HUES6 (cell line): ENCODE measurements at regions not wholly inside any gene's neighbourhood (a gene's known extent, or its start where the extent isn't known, plus 50 kb on each side); places are given as distances from the start of the nearest gene placed in this dataset.
"Not testable (repeated sequence)": the region's sequence is repeated elsewhere in the genome, so short reads cannot be mapped to it uniquely, and the experiment has no call there.

Source experiments
- H3K27ac ChIP-seq: 2 replicates; pipeline ENCODE4 v1.7.0; 2013; ENCODE audit warnings: low read depth, mild to moderate bottlenecking, low read length, inconsistent platforms
- H3K27me3 ChIP-seq: 2 replicates; pipeline ENCODE4 v1.6.1; 2013; ENCODE audit warnings: low read length; ENCODE audit not compliant: control insufficient read depth, insufficient read depth
- H3K36me3 ChIP-seq: 2 replicates; pipeline ENCODE4 v1.6.1; 2013; ENCODE audit warnings: low read length; ENCODE audit not compliant: control insufficient read depth, insufficient read depth
- H3K4me1 ChIP-seq: 2 replicates; pipeline ENCODE4 v1.6.1; 2013; ENCODE audit warnings: low read length; ENCODE audit not compliant: control insufficient read depth, insufficient read depth
- H3K4me3 ChIP-seq: 2 replicates; pipeline ENCODE4 v1.5.1; 2013; ENCODE audit warnings: low read depth, low read length
- H3K9ac ChIP-seq: one replicate; pipeline ENCODE4 v1.6.1; 2013; ENCODE audit warnings: mild to moderate bottlenecking, low read length
- H3K9me3 ChIP-seq: 2 replicates; pipeline ENCODE4 v1.6.1; 2013; ENCODE audit warnings: low read depth, low read length; ENCODE audit not compliant: control insufficient read depth, insufficient read depth

DNA sequence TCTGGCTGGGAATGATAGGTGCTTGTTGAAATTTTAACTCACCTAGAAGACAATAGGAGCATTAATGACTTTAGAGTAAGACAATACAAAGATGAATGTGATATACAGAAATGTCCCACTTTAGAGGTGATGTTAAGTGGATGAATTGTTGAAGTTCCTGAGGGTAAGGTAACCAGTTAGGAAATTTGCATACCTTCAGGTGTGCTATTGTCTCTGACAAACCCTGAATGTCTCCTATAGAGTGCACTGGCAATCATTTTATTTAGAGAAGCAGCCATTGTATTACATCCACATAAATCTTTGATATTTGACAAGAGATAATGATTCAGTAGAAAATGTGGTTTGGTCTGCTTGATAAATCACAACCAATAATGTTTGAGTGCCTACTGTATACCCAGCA lies 228.5 kb downstream of the RNF144A start:
- H3K9me3 ChIP-seq: 0 out of 2 replicates have a peak, but pooled peaks cover 5% of the 10 kb centered on the region
- no peaks in the 10 kb centered on the region for H3K27me3 ChIP-seq
- H3K9ac ChIP-seq: no peak overlapping the region
- H3K4me1 ChIP-seq: peaks cover 8% of the 10 kb centered on the region; the same call in 1 of the 2 replicates
- no peak overlapping the region for H3K4me3 ChIP-seq
- H3K27ac ChIP-seq: no peak overlapping the region
- no peaks in the 10 kb centered on the region for H3K36me3 ChIP-seq

DNA sequence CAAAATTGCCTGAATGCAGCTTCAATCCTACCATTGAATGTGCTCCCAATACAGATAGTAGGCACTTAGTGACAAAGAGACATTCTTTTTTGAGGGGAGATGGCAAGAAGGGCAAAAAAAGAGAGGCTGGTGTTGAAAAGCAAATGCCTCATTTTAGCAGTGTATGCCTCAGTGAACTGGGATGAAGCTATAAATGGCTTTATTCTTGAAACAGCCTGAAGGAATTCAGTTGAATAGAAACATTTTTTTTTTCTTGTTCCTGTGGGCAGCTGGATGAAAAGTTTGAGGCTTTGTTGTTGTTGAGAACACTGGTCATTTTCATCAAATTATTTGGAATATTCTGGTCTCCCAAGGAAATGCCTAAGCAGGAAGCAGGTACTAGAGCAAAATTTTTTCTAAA lies 228.9 kb downstream of the RNF144A start:
- Histone ChIP-seq H3K36me3 (no peaks in the 10 kb centered on the region), H3K27ac (no peak overlapping the region), H3K27me3 (no peaks in the 10 kb centered on the region), H3K9me3 (0 out of 2 replicates have a peak, but pooled peaks cover 5% of the 10 kb centered on the region), H3K4me1 (peaks cover 8% of the 10 kb centered on the region; the same call in 1 of the 2 replicates), H3K4me3 (no peak overlapping the region), H3K9ac (no peak overlapping the region)

GRCh38 chr2:7154656-7155055 lies 237.4 kb downstream of the RNF144A start:
- no peak overlapping the region for H3K27ac ChIP-seq
- no peak overlapping the region for H3K4me3 ChIP-seq
- no peaks in the 10 kb centered on the region for H3K4me1 ChIP-seq
- H3K27me3 ChIP-seq: no peaks in the 10 kb centered on the region
- H3K9me3 ChIP-seq: no peaks in the 10 kb centered on the region; the same call in 1 of the 2 replicates
- no peak overlapping the region for H3K9ac ChIP-seq
- no peaks in the 10 kb centered on the region for H3K36me3 ChIP-seq

GRCh38 chr2:7161501-7161900 lies 244.3 kb downstream of the RNF144A start:
- Histone ChIP-seq H3K27me3 (no peaks in the 10 kb centered on the region), H3K4me3 (no peak overlapping the region), H3K4me1 (peaks cover 7% of the 10 kb centered on the region; the same call in 1 of the 2 replicates), H3K27ac (no peak overlapping the region), H3K9me3 (no peaks in the 10 kb centered on the region), H3K9ac (no peak overlapping the region), H3K36me3 (no peaks in the 10 kb centered on the region)

GRCh38 chr2:7165736-7166135 lies 248.5 kb downstream of the RNF144A start:
- no peaks in the 10 kb centered on the region for H3K9me3 ChIP-seq
- H3K4me1 ChIP-seq: peaks cover 7% of the 10 kb centered on the region; the same call in 1 of the 2 replicates
- H3K4me3 ChIP-seq: no peak overlapping the region
- H3K27me3 ChIP-seq: no peaks in the 10 kb centered on the region
- H3K9ac ChIP-seq: no peak overlapping the region
- H3K27ac ChIP-seq: no peak overlapping the region
- H3K36me3 ChIP-seq: no peaks in the 10 kb centered on the region

DNA sequence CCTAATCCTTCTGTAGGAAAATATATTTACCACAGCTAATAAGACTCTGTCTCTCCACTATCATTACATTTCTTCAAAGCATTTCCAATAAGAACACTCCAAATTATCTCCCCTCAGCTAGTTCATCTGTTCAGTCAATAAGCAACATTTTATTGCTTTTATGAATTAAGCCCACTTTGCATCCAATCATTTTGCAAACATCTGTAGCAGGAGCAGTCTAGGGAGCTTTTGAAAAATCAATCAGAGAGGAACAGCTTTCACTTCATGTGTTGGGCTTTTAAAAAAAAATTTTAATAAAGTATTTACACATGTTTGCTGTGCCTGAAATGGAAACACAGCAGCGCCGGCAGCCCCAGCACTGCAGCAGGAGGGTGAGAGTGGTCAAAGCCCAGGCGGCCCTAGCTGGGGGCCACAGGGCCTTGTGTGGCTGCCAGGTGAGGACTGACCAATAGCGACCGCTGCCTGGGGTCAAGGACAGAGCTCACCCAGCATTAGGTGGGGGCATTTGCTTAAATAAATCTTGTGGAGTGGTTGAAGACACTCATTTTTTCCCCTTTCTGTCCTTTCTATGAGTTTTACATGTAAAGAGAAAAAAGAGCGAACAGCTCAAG lies 250.7 kb downstream of the RNF144A start:
- Histone ChIP-seq H3K4me1 (no peaks in the 10 kb centered on the region), H3K9me3 (no peaks in the 10 kb centered on the region), H3K4me3 (no peak overlapping the region), H3K27ac (no peak overlapping the region), H3K27me3 (no peaks in the 10 kb centered on the region), H3K36me3 (no peaks in the 10 kb centered on the region), H3K9ac (no peak overlapping the region)

- no peak overlapping the region for H3K4me3 ChIP-seq
- H3K36me3 ChIP-seq: no peaks in the 10 kb centered on the region
- H3K9me3 ChIP-seq: no peaks in the 10 kb centered on the region
- no peak overlapping the region for H3K9ac ChIP-seq
- no peak overlapping the region for H3K27ac ChIP-seq
- H3K27me3 ChIP-seq: no peaks in the 10 kb centered on the region
- H3K4me1 ChIP-seq: no peaks in the 10 kb centered on the region
Measured at GRCh38 chr2:7169593-7169992, 252.4 kb downstream of the RNF144A start.

- H3K27me3 ChIP-seq, H3K9me3 ChIP-seq, H3K36me3 ChIP-seq, H3K27ac ChIP-seq, H3K4me1 ChIP-seq, H3K9ac ChIP-seq, H3K4me3 ChIP-seq: not testable (repeated sequence)
Measured at GRCh38 chr2:7178996-7179395, 261.8 kb downstream of the RNF144A start.

DNA sequence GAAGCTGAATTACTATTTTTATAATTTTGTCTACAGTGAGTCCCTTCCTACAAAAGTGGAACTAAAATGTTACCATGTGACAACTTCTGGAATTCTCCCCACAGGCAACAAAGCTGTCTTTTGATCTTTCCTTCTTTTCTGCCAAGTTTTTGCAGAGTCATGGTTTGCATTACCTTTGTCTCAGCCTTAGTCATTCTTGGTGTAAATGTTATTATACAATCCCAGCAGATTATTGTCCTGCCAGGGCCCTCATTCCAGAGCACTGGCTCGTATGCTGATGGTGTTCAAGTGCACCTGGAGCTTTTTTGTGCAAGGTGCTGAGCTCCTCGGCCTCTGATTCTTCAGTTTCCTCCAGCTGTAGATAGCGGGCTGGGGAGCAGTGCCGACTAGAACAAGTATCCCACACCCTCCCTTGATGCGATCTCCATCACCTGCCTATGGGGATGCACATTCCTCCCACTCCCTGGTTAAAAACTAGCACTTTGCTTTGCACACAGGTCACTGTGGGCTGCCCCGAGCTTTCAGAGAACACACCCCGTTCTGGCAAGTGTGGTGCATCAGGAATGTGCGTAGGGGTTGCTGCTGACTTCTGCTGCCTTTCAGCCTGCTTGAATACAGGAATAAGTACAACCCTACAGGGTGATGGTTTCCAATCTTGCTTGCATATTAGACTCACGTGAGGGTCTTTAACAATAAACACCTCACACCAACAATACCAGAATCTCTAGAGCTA lies 263.6 kb downstream of the RNF144A start:
- no peak overlapping the region for H3K27ac ChIP-seq
- H3K36me3 ChIP-seq: no peaks in the 10 kb centered on the region
- 0 out of 2 replicates have a peak, but pooled peaks cover 2% of the 10 kb centered on the region for H3K9me3 ChIP-seq
- H3K9ac ChIP-seq: no peak overlapping the region
- no peaks in the 10 kb centered on the region for H3K27me3 ChIP-seq
- no peak overlapping the region for H3K4me3 ChIP-seq
- peaks cover 7% of the 10 kb centered on the region for H3K4me1 ChIP-seq

GRCh38 chr2:7182525-7182924 lies 265.3 kb downstream of the RNF144A start:
- H3K4me1 ChIP-seq: peaks cover 7% of the 10 kb centered on the region
- no peak overlapping the region for H3K4me3 ChIP-seq
- no peak overlapping the region for H3K27ac ChIP-seq
- H3K9ac ChIP-seq: no peak overlapping the region
- no peaks in the 10 kb centered on the region for H3K27me3 ChIP-seq
- 0 out of 2 replicates have a peak, but pooled peaks cover 2% of the 10 kb centered on the region for H3K9me3 ChIP-seq
- H3K36me3 ChIP-seq: no peaks in the 10 kb centered on the region

GRCh38 chr2:7189106-7189505 lies 271.9 kb downstream of the RNF144A start:
- Histone ChIP-seq H3K4me3 (no peak overlapping the region), H3K27me3 (no peaks in the 10 kb centered on the region), H3K9ac (no peak overlapping the region), H3K4me1 (peaks cover 20% of the 10 kb centered on the region), H3K9me3 (no peaks in the 10 kb centered on the region), H3K36me3 (no peaks in the 10 kb centered on the region), H3K27ac (no peak overlapping the region)
